Sigmoid colon (tissue), 4 donors: ENCODE measurements at regions not wholly inside any gene's neighbourhood (a gene's known extent, or its start where the extent isn't known, plus 50 kb on each side); places are given as distances from the start of the nearest gene placed in this dataset.

Source experiments
- EP300 ChIP-seq, 4 donors: sonication (generic); formaldehyde crosslinking; IDR thresholded peaks; one replicate each; pipeline ENCODE4 v1.6.1; 2017; ENCODE audit warnings: antibody characterized with exemption in 4 of 4
- POLR2A ChIP-seq, 2 donors: fragments of 450-650 bp; IDR thresholded peaks; one replicate each; pipeline ENCODE4 v1.6.1; 2016; ENCODE audit warnings: antibody characterized with exemption in 2 of 2, mild to moderate bottlenecking in 2 of 2, moderate library complexity in 2 of 2
- TF ChIP-seq, protein P1 (sequence below), 4 experiments: fragments of 450-650 bp in 3 of 4; fragments of 200-600 bp in 1 of 4; IDR thresholded peaks; one replicate each; pipeline ENCODE4 v1.5.1; 2016 to 2019; ENCODE audit warnings: antibody characterized with exemption in 4 of 4, mild to moderate bottlenecking in 3 of 4, moderate library complexity in 2 of 4

DNA sequence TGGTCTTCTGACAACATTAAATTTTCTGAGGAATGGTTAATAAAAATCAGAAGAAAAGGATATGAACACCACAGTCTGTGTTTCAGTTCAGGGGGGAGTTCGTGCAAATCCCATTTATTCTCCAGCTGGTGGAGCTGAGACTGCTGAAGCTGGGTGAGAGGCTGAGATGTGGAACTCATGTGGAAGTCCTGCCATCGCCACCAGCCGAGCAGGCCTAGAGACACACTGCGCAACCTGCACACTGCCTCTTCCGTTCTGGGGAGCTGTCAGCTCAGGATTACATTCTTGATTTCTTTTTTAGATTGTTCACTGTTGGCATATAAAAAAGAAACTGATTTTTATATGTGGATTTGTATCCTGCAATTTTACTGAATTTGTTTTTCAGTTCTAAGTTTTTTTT is 66.6 kb upstream of the ELOVL6 start:
- TF ChIP-seq, protein P1, sequence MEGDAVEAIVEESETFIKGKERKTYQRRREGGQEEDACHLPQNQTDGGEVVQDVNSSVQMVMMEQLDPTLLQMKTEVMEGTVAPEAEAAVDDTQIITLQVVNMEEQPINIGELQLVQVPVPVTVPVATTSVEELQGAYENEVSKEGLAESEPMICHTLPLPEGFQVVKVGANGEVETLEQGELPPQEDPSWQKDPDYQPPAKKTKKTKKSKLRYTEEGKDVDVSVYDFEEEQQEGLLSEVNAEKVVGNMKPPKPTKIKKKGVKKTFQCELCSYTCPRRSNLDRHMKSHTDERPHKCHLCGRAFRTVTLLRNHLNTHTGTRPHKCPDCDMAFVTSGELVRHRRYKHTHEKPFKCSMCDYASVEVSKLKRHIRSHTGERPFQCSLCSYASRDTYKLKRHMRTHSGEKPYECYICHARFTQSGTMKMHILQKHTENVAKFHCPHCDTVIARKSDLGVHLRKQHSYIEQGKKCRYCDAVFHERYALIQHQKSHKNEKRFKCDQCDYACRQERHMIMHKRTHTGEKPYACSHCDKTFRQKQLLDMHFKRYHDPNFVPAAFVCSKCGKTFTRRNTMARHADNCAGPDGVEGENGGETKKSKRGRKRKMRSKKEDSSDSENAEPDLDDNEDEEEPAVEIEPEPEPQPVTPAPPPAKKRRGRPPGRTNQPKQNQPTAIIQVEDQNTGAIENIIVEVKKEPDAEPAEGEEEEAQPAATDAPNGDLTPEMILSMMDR (IDR thresholded peaks at IDR 0.05) = no peak
- TF ChIP-seq POLR2A (IDR thresholded peaks at IDR 0.05) = no peak
- no peak for TF ChIP-seq EP300 (IDR thresholded peaks at IDR 0.05)
